Common myeloid progenitor, CD34-positive (primary cell): ENCODE measurements at regions not wholly inside any gene's neighbourhood (a gene's known extent, or its start where the extent isn't known, plus 50 kb on each side); places are given as distances from the start of the nearest gene placed in this dataset.
"Not testable (repeated sequence)": the region's sequence is repeated elsewhere in the genome, so short reads cannot be mapped to it uniquely, and the experiment has no call there.

Experiments used
- CTCF ChIA-PET: fragments of 350-600 bp; sonication (Branson Sonifier 250); formaldehyde crosslinking; loops from one replicate; lab custom pipeline; 2021; ENCODE audit warnings: antibody characterized with exemption; lab: Charles Lee
- POLR2A ChIA-PET: fragments of 350-600 bp; sonication (Branson Sonifier 250); formaldehyde crosslinking; loops from one replicate; lab custom pipeline; 2021; ENCODE audit warnings: antibody characterized with exemption; lab: Charles Lee
- DNase-seq, 3 donors: peaks; one replicate each; pipeline versions ENCODE4 v3.0.0 to v3.0.0-alpha.2; 2013
- H3K27ac ChIP-seq, 2 experiments: 1 replicate in 1 of 2; 2 replicates in 1 of 2; pipeline ENCODE4 v1.7.0; 2013; ENCODE audit warnings: inconsistent platforms in 2 of 2, low read length in 2 of 2, mild to moderate bottlenecking in 2 of 2, low read depth in 1 of 2, moderate library complexity in 1 of 2; ENCODE audit not compliant: severe bottlenecking in 2 of 2, insufficient read depth in 1 of 2, poor library complexity in 1 of 2
- H3K27me3 ChIP-seq, 5 experiments: replicated peaks in 2 of 5; 1 replicate in 3 of 5; 2 replicates in 2 of 5; pipeline versions ENCODE4 v1.6.1 to v1.7.0; 2013; ENCODE audit warnings: low read length in 4 of 5, mild to moderate bottlenecking in 2 of 5, moderate library complexity in 2 of 5, inconsistent platforms in 1 of 5; ENCODE audit not compliant: insufficient read depth in 5 of 5, control insufficient read depth in 4 of 5
- H3K36me3 ChIP-seq, 4 experiments: 1 replicate in 2 of 4; 2 replicates in 2 of 4; pipeline versions ENCODE4 v1.6.1 to v1.7.0; 2013; ENCODE audit warnings: low read length in 3 of 4, control low read depth in 1 of 4, mild to moderate bottlenecking in 1 of 4; ENCODE audit not compliant: control insufficient read depth in 4 of 4, insufficient read depth in 4 of 4
- H3K4me1 ChIP-seq, 4 experiments: 1 replicate in 3 of 4; 2 replicates in 1 of 4; pipeline versions ENCODE4 v1.6.1 to v1.7.1; 2013; ENCODE audit warnings: low read length in 3 of 4, mild to moderate bottlenecking in 3 of 4, control low read depth in 1 of 4, inconsistent platforms in 1 of 4, moderate library complexity in 1 of 4; ENCODE audit not compliant: control insufficient read depth in 4 of 4, insufficient read depth in 4 of 4; ENCODE audit errors: control extremely low read depth in 1 of 4
- H3K4me3 ChIP-seq, 7 experiments: 1 replicate in 4 of 7; 2 replicates in 3 of 7; pipeline versions ENCODE4 v1.5.1 to v1.7.0; 2013; ENCODE audit warnings: mild to moderate bottlenecking in 7 of 7, low read length in 6 of 7, moderate library complexity in 6 of 7, inconsistent platforms in 2 of 7, low read depth in 2 of 7, control low read depth in 1 of 7; ENCODE audit not compliant: insufficient read depth in 4 of 7, control insufficient read depth in 1 of 7; ENCODE audit errors: extremely low read depth in 1 of 7
- H3K9me3 ChIP-seq, 5 experiments: 1 replicate in 4 of 5; 2 replicates in 1 of 5; pipeline versions ENCODE4 v1.6.1 to v1.7.1; 2013; ENCODE audit warnings: low read length in 4 of 5, mild to moderate bottlenecking in 2 of 5, inconsistent platforms in 1 of 5, low read depth in 1 of 5, moderate library complexity in 1 of 5; ENCODE audit not compliant: control insufficient read depth in 4 of 5, insufficient read depth in 2 of 5; ENCODE audit errors: control extremely low read depth in 1 of 5
- WGBS: methylation state at CpG from one replicate; pipeline ENCODE4 v1.1.5; 2013; ENCODE audit not compliant: insufficient coverage; 5-methylcytosine and 5-hydroxymethylcytosine counted together

DNA sequence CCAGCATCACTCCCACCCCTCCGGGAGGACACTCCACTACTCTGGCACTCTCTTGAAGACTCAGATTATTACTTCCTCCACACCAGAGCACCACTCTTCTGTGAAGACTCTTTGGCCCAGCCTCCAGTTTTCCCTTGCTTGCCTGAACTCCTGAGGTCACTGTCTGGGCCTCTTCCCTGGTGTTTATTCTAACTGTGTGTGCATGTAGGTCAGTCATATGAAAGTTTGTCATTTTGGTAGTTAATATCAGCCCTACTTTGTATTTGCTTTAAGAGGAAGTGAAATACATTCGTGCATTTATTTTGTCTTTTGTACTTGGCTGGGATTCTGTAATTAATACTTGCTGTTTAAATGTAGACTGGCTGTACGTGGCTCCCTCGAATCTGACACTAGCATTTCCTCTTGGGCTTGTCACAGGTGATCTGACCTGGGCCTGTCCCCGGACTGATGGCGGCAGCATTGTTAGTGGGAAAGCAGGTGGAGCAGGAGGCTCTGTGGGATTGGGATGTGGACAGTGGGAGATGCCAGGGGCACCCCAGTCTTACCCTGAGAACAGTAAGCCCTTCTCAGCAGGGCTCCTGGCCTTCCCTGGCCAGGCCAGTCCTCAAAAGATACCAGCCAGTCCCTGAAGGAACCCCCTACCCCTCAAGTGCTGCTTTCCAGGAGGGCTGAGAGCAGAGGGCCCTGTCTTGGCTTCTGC lies 350.5 kb downstream of the CDC5L start:
- Histone ChIP-seq H3K27ac (no peak overlapping the region), H3K36me3 (no peaks in the 10 kb centered on the region), H3K27me3 (no peaks in the 10 kb centered on the region), H3K9me3 (no peaks in the 10 kb centered on the region), H3K4me1 (peaks cover 0 to 2% (median 0%) of the 10 kb centered on the region in 4 experiments), H3K4me3 (no peak overlapping the region)
- ChIA-PET CTCF (no interaction called here), POLR2A (no interaction called here)
- WGBS = 90% methylated on average over 6 of the region's 6 CpGs
- no peak for DNase-seq

- Histone ChIP-seq H3K9me3 (no peaks in the 10 kb centered on the region), H3K36me3 (no peaks in the 10 kb centered on the region), H3K27ac (no peak overlapping the region), H3K4me3 (no peak overlapping the region), H3K27me3 (no peaks in the 10 kb centered on the region), H3K4me1 (peaks cover 0 to under 1% (median 0%) of the 10 kb centered on the region in 4 experiments)
- ChIA-PET CTCF (no interaction called here), POLR2A (no interaction called here)
- no peak for DNase-seq
- WGBS = 94% methylated on average over 3 of the region's 8 CpGs
Measured at GRCh38 chr6:44738601-44739146, 351.2 kb downstream of the CDC5L start.

DNA sequence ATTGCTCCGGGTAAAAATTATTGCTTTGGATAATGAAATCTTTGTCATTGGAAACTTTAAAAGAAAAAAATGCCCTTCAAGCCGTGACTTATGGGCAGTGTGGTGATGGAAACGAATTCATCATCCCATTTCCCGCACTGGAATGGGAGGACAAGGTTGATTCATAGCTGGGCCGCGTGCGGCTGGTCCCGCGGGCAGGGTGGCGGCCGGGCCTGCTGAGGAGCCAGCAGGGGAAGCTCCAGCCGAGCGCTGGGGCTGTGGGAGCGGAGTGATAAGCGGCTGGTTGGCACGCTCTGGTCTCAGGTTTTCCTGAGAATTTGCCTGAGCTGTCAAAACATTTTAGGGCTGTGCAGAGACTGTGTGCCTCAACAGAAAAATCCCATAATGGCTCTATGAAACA lies 351.7 kb downstream of the CDC5L start:
- no peaks in the 10 kb centered on the region for H3K27me3 ChIP-seq
- no peaks in the 10 kb centered on the region for H3K9me3 ChIP-seq
- no peaks in the 10 kb centered on the region for H3K36me3 ChIP-seq
- no peaks in the 10 kb centered on the region for H3K4me1 ChIP-seq
- H3K4me3 ChIP-seq = no peak overlapping the region
- H3K27ac ChIP-seq = no peak overlapping the region
- WGBS = 95% methylated on average over 14 of the region's 16 CpGs
- POLR2A ChIA-PET = no interaction called here
- peak in 2 of 3 donors; percentile 17 to 18 for DNase-seq
- CTCF ChIA-PET = no interaction called here

GRCh38 chr6:44740566-44741120 lies 353.1 kb downstream of the CDC5L start:
- Histone ChIP-seq H3K36me3 (no peaks in the 10 kb centered on the region), H3K4me3 (no peak overlapping the region), H3K9me3 (peaks cover 0 to 4% (median 0%) of the 10 kb centered on the region in 5 experiments), H3K4me1 (no peaks in the 10 kb centered on the region), H3K27me3 (no peaks in the 10 kb centered on the region), H3K27ac (no peak overlapping the region)
- ChIA-PET CTCF (no interaction called here), POLR2A (no interaction called here)
- DNase-seq = peak in 2 of 3 donors; percentile 13 to 21
- 92% methylated on average over 8 of the region's 8 CpGs for WGBS

DNA sequence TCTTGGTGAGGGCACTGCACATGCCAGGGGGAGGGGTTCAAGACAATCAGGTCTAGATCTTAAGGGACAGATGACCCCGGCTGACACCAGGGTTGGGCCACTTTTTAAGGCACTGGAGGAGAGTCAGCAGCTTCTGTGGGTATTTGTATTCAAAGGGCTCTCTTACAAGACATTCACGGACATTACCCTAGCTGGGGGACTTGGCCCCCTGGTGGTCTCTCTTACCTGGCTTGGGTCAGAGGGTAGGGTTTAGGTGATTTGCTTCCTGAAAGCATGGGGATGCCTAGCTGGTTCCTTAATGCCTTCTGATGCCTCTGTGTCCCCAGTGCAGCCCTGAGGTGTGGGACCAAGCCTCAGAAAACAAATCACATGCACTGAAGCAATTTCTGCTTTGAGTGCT lies 354.7 kb downstream of the CDC5L start:
- H3K36me3 ChIP-seq = no peaks in the 10 kb centered on the region
- CTCF ChIA-PET = no interaction called here
- H3K9me3 ChIP-seq = peaks cover 0 to 4% (median 0%) of the 10 kb centered on the region in 5 experiments
- no peaks in the 10 kb centered on the region for H3K27me3 ChIP-seq
- H3K4me3 ChIP-seq = no peak overlapping the region
- 100% methylated on average over 2 of the region's 2 CpGs for WGBS
- DNase-seq = no peak
- H3K4me1 ChIP-seq = no peaks in the 10 kb centered on the region
- POLR2A ChIA-PET = no interaction called here
- H3K27ac ChIP-seq = no peak overlapping the region

GRCh38 chr6:44742828-44743372 lies 355.4 kb downstream of the CDC5L start:
- Histone ChIP-seq H3K4me3 (no peak overlapping the region), H3K27ac (no peak overlapping the region), H3K9me3 (peaks cover 0 to 4% (median 0%) of the 10 kb centered on the region in 5 experiments), H3K27me3 (no peaks in the 10 kb centered on the region), H3K36me3 (no peaks in the 10 kb centered on the region), H3K4me1 (no peaks in the 10 kb centered on the region)
- ChIA-PET CTCF (no interaction called here), POLR2A (no interaction called here)
- no peak for DNase-seq
- WGBS = 78% methylated on average over 2 of the region's 2 CpGs

DNA sequence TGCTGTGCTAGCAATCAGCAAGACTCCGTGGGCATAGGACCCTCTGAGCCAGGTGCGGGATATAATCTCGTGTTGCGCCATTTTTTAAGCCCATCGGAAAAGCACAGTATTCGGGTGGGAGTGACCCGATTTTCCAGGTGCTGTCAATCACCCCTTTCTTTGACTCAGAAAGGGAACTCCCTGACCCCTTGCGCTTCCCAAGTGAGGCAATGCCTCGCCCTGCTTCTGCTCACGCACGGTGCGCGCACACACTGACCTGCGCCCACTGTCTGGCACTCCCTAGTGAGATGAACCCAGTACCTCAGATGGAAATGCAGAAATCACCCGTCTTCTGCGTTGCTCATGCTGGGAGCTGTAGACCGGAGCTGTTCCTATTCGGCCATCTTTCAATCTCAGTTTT lies 372.6 kb downstream of the CDC5L start:
- H3K4me1 ChIP-seq, CTCF ChIA-PET, DNase-seq, H3K27me3 ChIP-seq, POLR2A ChIA-PET, H3K36me3 ChIP-seq, H3K27ac ChIP-seq, H3K4me3 ChIP-seq: not testable (repeated sequence)
- H3K9me3 ChIP-seq = peaks cover 3 to 20% (median 10%) of the 10 kb centered on the region in 5 experiments
- WGBS = 96% methylated on average over 14 of the region's 18 CpGs
